SK-N-MC (cell line): ENCODE measurements at regions not wholly inside any gene's neighbourhood (a gene's known extent, or its start where the extent isn't known, plus 50 kb on each side); places are given as distances from the start of the nearest gene placed in this dataset.

Experiments
- EZH2 ChIP-seq: fragments of 200-600 bp; sonication (generic); IDR thresholded peaks from one replicate; pipeline ENCODE4 v1.6.1; 2017; ENCODE audit warnings: antibody characterized with exemption
- POLR2AphosphoS5 ChIP-seq: IDR thresholded peaks from 2 replicates; pipeline ENCODE4 v1.6.1; 2012; ENCODE audit warnings: mild to moderate bottlenecking, low read depth, low read length, borderline replicate concordance

DNA sequence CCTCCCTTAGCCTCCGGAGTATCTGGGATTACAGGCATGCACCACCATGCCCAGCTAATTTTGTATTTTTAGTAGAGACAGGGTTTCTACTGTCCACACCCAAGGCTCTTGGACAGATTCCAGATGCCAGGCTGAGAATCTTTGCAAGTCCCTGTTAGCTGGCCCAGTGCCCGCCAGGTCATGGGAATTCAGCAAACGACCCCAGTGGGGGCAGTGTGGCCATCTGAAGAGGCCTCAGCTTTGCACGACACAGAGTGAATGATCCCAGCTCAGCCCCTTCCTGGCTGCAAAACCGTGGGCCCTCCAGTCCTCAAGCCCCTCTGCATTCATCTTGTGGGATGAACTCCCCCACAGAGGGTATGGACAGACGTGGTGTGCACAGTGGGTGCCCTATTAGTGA, 179.5 kb upstream of the ID2 start:
- TF ChIP-seq EZH2 (no peak), POLR2AphosphoS5 (no peak)
